H9 (cell line): ENCODE measurements at regions not wholly inside any gene's neighbourhood (a gene's known extent, or its start where the extent isn't known, plus 50 kb on each side); places are given as distances from the start of the nearest gene placed in this dataset.
A peak's percentile ranks its signal among the peaks of the same experiment; 100 is the strongest.

Experiments used
- DNase-seq: peaks from one replicate; pipeline ENCODE4 v3.0.0-alpha.2; 2017
- H2AFZ ChIP-seq: one replicate; pipeline ENCODE4 v1.6.1; 2013; ENCODE audit warnings: mild to moderate bottlenecking, low read length, control low read depth, moderate library complexity
- H2AK5ac ChIP-seq: 2 replicates; pipeline ENCODE4 v1.6.1; 2013; ENCODE audit warnings: low read length, control low read depth, mixed read lengths; ENCODE audit not compliant: insufficient read length
- H2BK120ac ChIP-seq: one replicate; pipeline ENCODE4 v1.6.1; 2013; ENCODE audit warnings: low read depth, mild to moderate bottlenecking, low read length, control low read depth, inconsistent platforms; ENCODE audit not compliant: poor library complexity, severe bottlenecking
- H2BK12ac ChIP-seq: 2 replicates; pipeline ENCODE4 v1.6.1; 2013; ENCODE audit warnings: low read length, control low read depth, mixed read lengths, low read depth; ENCODE audit not compliant: insufficient read length
- H2BK15ac ChIP-seq: 2 replicates; pipeline ENCODE4 v1.6.1; 2013; ENCODE audit warnings: low read depth, low read length, control low read depth
- H2BK20ac ChIP-seq: one replicate; pipeline ENCODE4 v1.6.1; 2013; ENCODE audit warnings: low read depth, mild to moderate bottlenecking, low read length, control low read depth, inconsistent platforms; ENCODE audit not compliant: poor library complexity, severe bottlenecking
- H2BK5ac ChIP-seq: 2 replicates; pipeline ENCODE4 v1.6.1; 2013; ENCODE audit warnings: low read length, control low read depth, mixed read lengths; ENCODE audit not compliant: insufficient read length
- H3K14ac ChIP-seq: 2 replicates; pipeline ENCODE4 v1.6.1; 2013; ENCODE audit warnings: low read length, control low read depth; ENCODE audit not compliant: insufficient read depth
- H3K18ac ChIP-seq: 2 replicates; pipeline ENCODE4 v1.6.1; 2013; ENCODE audit warnings: low read depth, mild to moderate bottlenecking, mixed read lengths, low read length, control low read depth; ENCODE audit not compliant: insufficient read length
- H3K23ac ChIP-seq: 2 replicates; pipeline ENCODE4 v1.6.1; 2013; ENCODE audit warnings: low read length, control low read depth, mixed read lengths, low read depth; ENCODE audit not compliant: insufficient read length
- H3K23me2 ChIP-seq: 2 replicates; pipeline ENCODE4 v1.6.1; 2013; ENCODE audit warnings: low read depth, mild to moderate bottlenecking, mixed read lengths, low read length, control low read depth; ENCODE audit not compliant: insufficient read length, poor library complexity, severe bottlenecking
- H3K27ac ChIP-seq: 2 replicates; pipeline ENCODE4 v1.5.1; 2013; ENCODE audit warnings: low read length, control low read depth, mixed read lengths, low read depth; ENCODE audit not compliant: insufficient read length
- H3K27me3 ChIP-seq: 2 replicates; pipeline ENCODE4 v1.6.1; 2013; ENCODE audit warnings: low read length, control low read depth, inconsistent platforms; ENCODE audit not compliant: insufficient read depth
- H3K4ac ChIP-seq: 2 replicates; pipeline ENCODE4 v1.6.1; 2013; ENCODE audit warnings: low read depth, mild to moderate bottlenecking, control low read depth, inconsistent platforms, low read length, moderate library complexity
- H3K4me1 ChIP-seq: 2 replicates; pipeline ENCODE4 v1.6.1; 2013; ENCODE audit warnings: low read length, control low read depth, inconsistent platforms; ENCODE audit not compliant: insufficient read depth
- H3K4me2 ChIP-seq: 2 replicates; pipeline ENCODE4 v1.6.1; 2013; ENCODE audit warnings: low read length, control low read depth, mixed read lengths; ENCODE audit not compliant: insufficient read length, insufficient read depth
- H3K56ac ChIP-seq: 2 replicates; pipeline ENCODE4 v1.6.1; 2013; ENCODE audit warnings: low read depth, mild to moderate bottlenecking, mixed read lengths, low read length, control low read depth; ENCODE audit not compliant: insufficient read length
- H3K79me1 ChIP-seq: 2 replicates; pipeline ENCODE4 v1.6.1; 2013; ENCODE audit warnings: low read depth, mild to moderate bottlenecking, moderate library complexity, low read length, control low read depth, inconsistent platforms; ENCODE audit not compliant: insufficient read depth, poor library complexity, severe bottlenecking
- H3K79me2 ChIP-seq: 2 replicates; pipeline ENCODE4 v1.6.1; 2013; ENCODE audit warnings: low read length, control low read depth, inconsistent platforms; ENCODE audit not compliant: insufficient read depth
- H3K9ac ChIP-seq: 2 replicates; pipeline ENCODE4 v1.6.1; 2013; ENCODE audit warnings: low read length, control low read depth, mixed read lengths; ENCODE audit not compliant: insufficient read length; ENCODE audit errors: extremely low read depth
- H3K9me3 ChIP-seq: one replicate; pipeline ENCODE4 v1.6.1; 2013; ENCODE audit warnings: low read depth, low read length, inconsistent platforms; ENCODE audit not compliant: control insufficient read depth
- H3T11ph ChIP-seq: one replicate; pipeline ENCODE4 v1.6.1; 2013; ENCODE audit warnings: mild to moderate bottlenecking, low read length, control low read depth, inconsistent platforms
- H4K20me1 ChIP-seq: one replicate; pipeline ENCODE4 v1.6.1; 2013; ENCODE audit not compliant: control insufficient read depth, insufficient read length, insufficient read depth
- H4K5ac ChIP-seq: 2 replicates; pipeline ENCODE4 v1.6.1; 2013; ENCODE audit warnings: low read depth, mild to moderate bottlenecking, mixed read lengths, low read length, control low read depth; ENCODE audit not compliant: insufficient read length
- H4K8ac ChIP-seq: replicated peaks from 2 replicates; pipeline ENCODE4 v1.6.1; 2013; ENCODE audit warnings: low read length, control low read depth, mixed read lengths, low read depth; ENCODE audit not compliant: insufficient read length
- H4K91ac ChIP-seq: 2 replicates; pipeline ENCODE4 v1.6.1; 2013; ENCODE audit warnings: low read depth, mild to moderate bottlenecking, moderate library complexity, mixed read lengths, low read length, control low read depth; ENCODE audit not compliant: insufficient read length
- H3K27ac Mint-ChIP-seq, 3 experiments: 2 replicates in 2 of 3; 3 replicates in 1 of 3; pipeline ENCODE4 v1.8.0; 2020 to 2021; ENCODE audit warnings: mixed read lengths in 3 of 3, mild to moderate bottlenecking in 1 of 3, moderate library complexity in 1 of 3
- H3K27me3 Mint-ChIP-seq: 2 replicates; pipeline ENCODE4 v1.8.0; 2021; ENCODE audit warnings: low read depth, mild to moderate bottlenecking, moderate library complexity, mixed read lengths
- H3K36me3 Mint-ChIP-seq, 3 experiments: 2 replicates in 2 of 3; 3 replicates in 1 of 3; pipeline ENCODE4 v1.8.0; 2020 to 2021; ENCODE audit warnings: low read depth in 3 of 3, mixed read lengths in 3 of 3; ENCODE audit not compliant: insufficient read depth in 1 of 3
- H3K4me1 Mint-ChIP-seq, 2 experiments: 2 replicates each; pipeline ENCODE4 v1.8.0; 2020; ENCODE audit warnings: mixed read lengths in 2 of 2
- H3K4me3 Mint-ChIP-seq, 2 experiments: 2 replicates in 1 of 2; 3 replicates in 1 of 2; pipeline ENCODE4 v1.8.0; 2020 to 2021; ENCODE audit warnings: mild to moderate bottlenecking in 2 of 2, mixed read lengths in 2 of 2, moderate library complexity in 1 of 2
- H3K9me3 Mint-ChIP-seq, 2 experiments: 2 replicates in 1 of 2; 3 replicates in 1 of 2; pipeline ENCODE4 v1.8.0; 2020; ENCODE audit warnings: mild to moderate bottlenecking in 2 of 2, mixed read lengths in 2 of 2, moderate library complexity in 1 of 2
- WGBS: extraction: QIAGEN DNeasy Blood & Tissue Kit; methylation state at CpG from one replicate; pipeline ENCODE4 v1.1.7; 2013; ENCODE audit warnings: missing lambda C conversion rate, low lambda C conversion rate, mixed read lengths; ENCODE audit not compliant: insufficient read length; ENCODE audit errors: extremely low coverage; 5-methylcytosine and 5-hydroxymethylcytosine counted together
- TF ChIP-seq, protein P1 (sequence below): fragments of 200-600 bp; sonication (generic); conservative IDR thresholded peaks from 3 replicates; pipeline ENCODE4 v1.8.0; 2021; ENCODE audit warnings: antibody characterized with exemption, mild to moderate bottlenecking

DNA sequence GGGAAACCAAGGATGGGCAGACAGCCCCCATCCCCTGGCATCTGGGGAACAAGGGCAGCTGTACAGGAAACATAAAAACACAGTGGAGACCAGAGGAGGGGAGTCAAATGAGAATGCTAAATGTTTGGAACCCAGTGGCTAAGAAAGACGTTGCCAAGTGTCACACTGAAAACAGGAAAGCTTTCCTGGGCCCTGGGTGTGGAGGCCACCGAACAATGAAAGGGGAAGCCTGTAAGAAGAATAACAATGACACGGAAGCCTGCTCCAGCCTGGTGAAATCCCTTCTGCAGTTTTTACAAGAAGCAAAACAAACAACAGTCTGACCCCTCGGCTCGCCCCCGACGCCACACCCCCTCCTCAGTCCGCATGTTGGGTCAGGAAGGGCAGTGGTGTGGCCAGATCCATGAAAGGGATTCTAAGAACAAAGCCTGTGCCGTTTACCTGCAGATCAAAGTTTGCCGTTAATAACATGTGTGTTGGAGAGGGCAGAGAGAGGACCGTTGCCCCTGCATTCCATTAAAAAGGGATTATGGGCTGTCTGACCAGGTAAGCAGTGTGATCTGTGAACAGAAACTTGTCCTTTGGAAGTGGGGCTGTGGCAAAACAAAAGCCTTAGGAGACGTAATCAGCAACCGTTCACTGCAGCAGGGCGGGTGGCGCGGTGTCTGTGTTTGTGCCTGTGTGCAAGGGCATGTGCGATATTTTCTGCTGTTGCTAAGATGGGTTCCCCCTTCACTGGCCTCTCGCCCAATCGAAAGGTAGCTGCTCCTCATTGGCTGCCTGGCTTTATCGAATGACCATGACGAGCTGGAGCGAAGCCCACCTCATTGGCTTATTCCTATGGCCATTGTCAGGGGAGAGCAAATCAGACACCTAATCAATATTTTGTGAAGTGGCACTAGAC, 113.7 kb upstream of the BLID start:
- peak; percentile 68 for DNase-seq
- TF ChIP-seq, protein P1, sequence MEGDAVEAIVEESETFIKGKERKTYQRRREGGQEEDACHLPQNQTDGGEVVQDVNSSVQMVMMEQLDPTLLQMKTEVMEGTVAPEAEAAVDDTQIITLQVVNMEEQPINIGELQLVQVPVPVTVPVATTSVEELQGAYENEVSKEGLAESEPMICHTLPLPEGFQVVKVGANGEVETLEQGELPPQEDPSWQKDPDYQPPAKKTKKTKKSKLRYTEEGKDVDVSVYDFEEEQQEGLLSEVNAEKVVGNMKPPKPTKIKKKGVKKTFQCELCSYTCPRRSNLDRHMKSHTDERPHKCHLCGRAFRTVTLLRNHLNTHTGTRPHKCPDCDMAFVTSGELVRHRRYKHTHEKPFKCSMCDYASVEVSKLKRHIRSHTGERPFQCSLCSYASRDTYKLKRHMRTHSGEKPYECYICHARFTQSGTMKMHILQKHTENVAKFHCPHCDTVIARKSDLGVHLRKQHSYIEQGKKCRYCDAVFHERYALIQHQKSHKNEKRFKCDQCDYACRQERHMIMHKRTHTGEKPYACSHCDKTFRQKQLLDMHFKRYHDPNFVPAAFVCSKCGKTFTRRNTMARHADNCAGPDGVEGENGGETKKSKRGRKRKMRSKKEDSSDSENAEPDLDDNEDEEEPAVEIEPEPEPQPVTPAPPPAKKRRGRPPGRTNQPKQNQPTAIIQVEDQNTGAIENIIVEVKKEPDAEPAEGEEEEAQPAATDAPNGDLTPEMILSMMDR, result no peak
- no peaks in the 10 kb centered on the region for H3K79me2 ChIP-seq
- H3K4me2 ChIP-seq, result peak overlapping the region; percentile 13
- WGBS, result no CpG with 5 or more reads among the region's 22 CpGs
- H3K4me1 ChIP-seq, result peaks cover 11% of the 10 kb centered on the region; the same call in 1 of the 2 replicates
- peak overlapping the region; percentile 50 to 58; a peak in 3 of 5 replicates for H3K4me3 Mint-ChIP-seq
- H3K9me3 Mint-ChIP-seq, result no peaks in the 10 kb centered on the region
- H4K5ac ChIP-seq, result peak overlapping the region; percentile 44
- no peak overlapping the region for H2AK5ac ChIP-seq
- H4K20me1 ChIP-seq, result no peaks in the 10 kb centered on the region
- H3K23me2 ChIP-seq, result no peaks in the 10 kb centered on the region
- peak overlapping the region; percentile 51; the same call in 1 of the 2 replicates for H3K14ac ChIP-seq
- no peaks in the 10 kb centered on the region for H3K27me3 ChIP-seq
- H3K79me1 ChIP-seq, result no peaks in the 10 kb centered on the region
- peak overlapping the region; percentile 17 for H3K9ac ChIP-seq
- H2BK120ac ChIP-seq, result no peak overlapping the region
- H3K23ac ChIP-seq, result no peak overlapping the region
- peak overlapping the region; percentile 40 for H3K27ac ChIP-seq
- no peak overlapping the region for H2BK15ac ChIP-seq
- H3K18ac ChIP-seq, result peak overlapping the region; percentile 30
- no peaks in the 10 kb centered on the region for H3K9me3 ChIP-seq
- H3K36me3 Mint-ChIP-seq, result no peaks in the 10 kb centered on the region
- H3K56ac ChIP-seq, result no peak overlapping the region
- H3T11ph ChIP-seq, result no peak overlapping the region
- H3K4me1 Mint-ChIP-seq, result 0 out of 4 replicates have a peak, but pooled peaks cover 0 to 4% of the 10 kb centered on the region in 2 experiments
- H3K27ac Mint-ChIP-seq, result peak overlapping the region; percentile 84 to 97 (median 92)
- H2BK20ac ChIP-seq, result no peak overlapping the region
- no peaks in the 10 kb centered on the region for H3K27me3 Mint-ChIP-seq
- H2BK5ac ChIP-seq, result peak overlapping the region; percentile 7
- no peak overlapping the region for H2BK12ac ChIP-seq
- H3K4ac ChIP-seq, result no peak overlapping the region
- no peak overlapping the region for H4K91ac ChIP-seq
- peak overlapping the region; percentile 15 for H2AFZ ChIP-seq
- no peak overlapping the region for H4K8ac ChIP-seq
